Inferior parietal cortex (tissue), 1 donor: ENCODE measurements at regions not wholly inside any gene's neighbourhood (a gene's known extent, or its start where the extent isn't known, plus 50 kb on each side); places are given as distances from the start of the nearest gene placed in this dataset.
"Not testable (repeated sequence)": the region's sequence is repeated elsewhere in the genome, so short reads cannot be mapped to it uniquely, and the experiment has no call there.

Source experiments
- DNase-seq: peaks from one replicate; pipeline ENCODE4 v3.0.0-alpha.2; 2016; ENCODE audit errors: extremely low spot score

- no peak for DNase-seq
Measured at GRCh38 chr11:69869311-69869939, 50.2 kb upstream of the FGF3 start.

- DNase-seq = no peak
Measured at GRCh38 chr11:69870766-69871165, 51.5 kb upstream of the FGF3 start.

GRCh38 chr11:69873166-69874077 lies 54.2 kb upstream of the FGF3 start:
- DNase-seq = no peak

GRCh38 chr11:69874178-69874983 lies 55.2 kb upstream of the FGF3 start:
- DNase-seq = no peak

GRCh38 chr11:69874984-69875624 lies 55.9 kb upstream of the FGF3 start:
- no peak for DNase-seq

- DNase-seq = no peak
Measured at GRCh38 chr11:69876013-69876412, 56.8 kb upstream of the FGF3 start.

- DNase-seq = no peak
Measured at GRCh38 chr11:69877235-69877634, 58.0 kb upstream of the FGF3 start.

- DNase-seq = not testable (repeated sequence)
Measured at GRCh38 chr11:69877704-69878103, 58.5 kb upstream of the FGF3 start.

GRCh38 chr11:69878144-69878883 lies 59.1 kb upstream of the FGF3 start:
- DNase-seq = no peak

- no peak for DNase-seq
Measured at GRCh38 chr11:69878927-69879728, 59.9 kb upstream of the FGF3 start.

GRCh38 chr11:69879729-69880005 lies 60.5 kb upstream of the FGF3 start:
- DNase-seq = no peak

GRCh38 chr11:69880041-69880825 lies 61.0 kb upstream of the FGF3 start:
- no peak for DNase-seq

GRCh38 chr11:69880826-69881445 lies 61.7 kb upstream of the FGF3 start:
- DNase-seq = no peak

GRCh38 chr11:69881467-69882269 lies 62.5 kb upstream of the FGF3 start:
- DNase-seq = no peak

- no peak for DNase-seq
Measured at GRCh38 chr11:69882270-69882608, 63.0 kb upstream of the FGF3 start.

GRCh38 chr11:69883292-69884255 lies 64.4 kb upstream of the FGF3 start:
- DNase-seq = no peak

GRCh38 chr11:69884286-69884685 lies 65.1 kb upstream of the FGF3 start:
- no peak for DNase-seq
